ENCODE measurements at regions not wholly inside any gene's neighbourhood (a gene's known extent, or its start where the extent isn't known, plus 50 kb on each side); places are given as distances from the start of the nearest gene placed in this dataset.

- Mint-ChIP-seq H3K36me3 (no peaks in the 10 kb centered on the region), H3K27me3 (peaks cover 7% of the 10 kb centered on the region), H3K27ac (no peak overlapping the region), H3K4me3 (no peak overlapping the region), H3K4me1 (no peaks in the 10 kb centered on the region), H3K9me3 (peaks cover 0 to 6% (median 0%) of the 10 kb centered on the region in 7 donors)
- no peak overlapping the region for H3K27ac ChIP-seq (ENCODE audit: insufficient read depth, low read length, poor library complexity, severe bottlenecking)
- no peaks in the 10 kb centered on the region for H3K9me3 ChIP-seq (ENCODE audit: control insufficient read depth in 2 of 2, low read length in 2 of 2)
- DNase-seq = no peak
- H3K4me1 ChIP-seq (ENCODE audit: control insufficient read depth, insufficient read depth, low read length, poor library complexity, severe bottlenecking) = no peaks in the 10 kb centered on the region
- H3K36me3 ChIP-seq (ENCODE audit: control insufficient read depth, insufficient read depth, low read length) = no peaks in the 10 kb centered on the region
- H3K27me3 ChIP-seq (ENCODE audit: control insufficient read depth, insufficient read depth, low read length) = no peaks in the 10 kb centered on the region
- no peak for ATAC-seq (ENCODE audit: low read depth in 2 of 2)
- H3K4me3 ChIP-seq (ENCODE audit: low read depth, low read length) = no peak overlapping the region
These were observed 668.4 kb downstream of the DIAPH3 start for GRCh38 chr13:59495299-59495698.

DNA sequence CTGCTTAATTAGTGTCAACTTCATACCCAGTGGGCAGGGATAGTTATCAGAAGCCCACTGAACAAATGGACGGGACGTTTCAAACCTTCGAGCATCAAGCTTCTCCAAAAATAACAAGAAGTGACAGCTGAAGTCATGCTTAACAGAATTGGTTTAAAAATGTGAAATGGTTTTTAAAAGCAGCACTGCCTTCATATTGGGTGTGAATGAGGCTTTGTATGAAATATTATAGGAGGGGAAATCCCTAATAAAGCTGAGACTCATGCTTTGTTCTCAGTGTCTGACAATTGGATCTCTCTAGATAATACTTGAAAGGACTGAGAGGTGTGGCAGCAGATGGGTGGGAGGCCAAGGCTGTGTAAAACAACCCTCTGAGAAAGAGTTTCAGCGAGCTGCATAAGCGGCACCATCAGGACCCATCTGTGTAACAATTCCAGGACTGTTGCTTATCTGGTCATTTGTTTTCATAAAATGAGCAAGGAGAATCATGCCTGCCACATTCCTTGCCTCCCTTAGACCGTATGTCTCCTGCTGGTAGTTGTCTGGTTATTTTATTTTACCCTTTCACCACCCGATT is 667.7 kb downstream of the DIAPH3 start:
- DNase-seq (no peak), ATAC-seq (ENCODE audit: low read depth in 2 of 2) (no peak)
- Histone ChIP-seq H3K4me3 (ENCODE audit: low read depth, low read length) (no peak overlapping the region), H3K27ac (ENCODE audit: insufficient read depth, low read length, poor library complexity, severe bottlenecking) (no peak overlapping the region), H3K9me3 (ENCODE audit: control insufficient read depth in 2 of 2, low read length in 2 of 2) (no peaks in the 10 kb centered on the region), H3K36me3 (ENCODE audit: control insufficient read depth, insufficient read depth, low read length) (no peaks in the 10 kb centered on the region), H3K27me3 (ENCODE audit: control insufficient read depth, insufficient read depth, low read length) (no peaks in the 10 kb centered on the region), H3K4me1 (ENCODE audit: control insufficient read depth, insufficient read depth, low read length, poor library complexity, severe bottlenecking) (no peaks in the 10 kb centered on the region)
- no peaks in the 10 kb centered on the region for H3K4me1 Mint-ChIP-seq
- H3K4me3 Mint-ChIP-seq = no peak overlapping the region
- H3K9me3 Mint-ChIP-seq = peaks cover 0 to 6% (median 0%) of the 10 kb centered on the region in 7 donors
- H3K36me3 Mint-ChIP-seq = no peaks in the 10 kb centered on the region
- H3K27ac Mint-ChIP-seq = no peak overlapping the region
- H3K27me3 Mint-ChIP-seq = peaks cover 8% of the 10 kb centered on the region

DNA sequence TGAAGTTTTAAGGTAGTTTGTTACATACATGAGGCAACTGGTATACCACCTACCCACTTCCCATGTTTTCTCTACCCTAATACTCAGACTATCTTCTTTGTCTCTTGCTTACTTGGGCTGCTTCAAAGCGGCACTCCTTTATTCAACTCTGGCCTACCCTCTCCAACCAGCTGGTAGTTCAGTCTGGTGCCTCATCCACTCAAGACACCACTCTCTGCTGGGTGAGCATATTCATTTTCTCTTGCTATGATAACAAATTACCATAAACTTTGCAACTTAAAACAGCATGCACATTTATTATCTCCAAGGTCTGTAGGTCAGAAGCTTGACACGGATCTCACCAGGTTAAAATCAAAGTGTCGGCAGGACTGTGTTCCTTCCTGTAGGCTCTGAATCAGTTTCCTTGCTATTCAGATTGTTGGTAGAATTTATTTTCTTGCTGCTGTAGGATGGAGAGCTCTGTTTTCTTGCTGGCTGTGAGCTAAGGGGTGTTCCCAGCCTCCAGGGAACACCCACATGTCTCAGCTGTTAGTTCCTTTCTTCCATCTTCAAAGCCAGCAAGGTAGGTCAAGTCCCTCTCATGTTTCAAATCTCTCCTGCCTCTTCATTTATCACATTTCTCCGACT is 666.0 kb downstream of the DIAPH3 start:
- H3K4me3 Mint-ChIP-seq = no peak overlapping the region
- peaks cover 8% of the 10 kb centered on the region for H3K27me3 Mint-ChIP-seq
- Histone ChIP-seq H3K36me3 (ENCODE audit: control insufficient read depth, insufficient read depth, low read length) (no peaks in the 10 kb centered on the region), H3K4me1 (ENCODE audit: control insufficient read depth, insufficient read depth, low read length, poor library complexity, severe bottlenecking) (no peaks in the 10 kb centered on the region), H3K27me3 (ENCODE audit: control insufficient read depth, insufficient read depth, low read length) (no peaks in the 10 kb centered on the region), H3K9me3 (ENCODE audit: control insufficient read depth in 2 of 2, low read length in 2 of 2) (no peaks in the 10 kb centered on the region), H3K27ac (ENCODE audit: insufficient read depth, low read length, poor library complexity, severe bottlenecking) (no peak overlapping the region), H3K4me3 (ENCODE audit: low read depth, low read length) (no peak overlapping the region)
- H3K27ac Mint-ChIP-seq = no peak overlapping the region
- no peaks in the 10 kb centered on the region for H3K36me3 Mint-ChIP-seq
- DNase-seq = no peak
- H3K9me3 Mint-ChIP-seq = peaks cover 0 to 6% (median 0%) of the 10 kb centered on the region in 7 donors
- ATAC-seq (ENCODE audit: low read depth in 2 of 2) = no peak
- no peaks in the 10 kb centered on the region for H3K4me1 Mint-ChIP-seq

DNA sequence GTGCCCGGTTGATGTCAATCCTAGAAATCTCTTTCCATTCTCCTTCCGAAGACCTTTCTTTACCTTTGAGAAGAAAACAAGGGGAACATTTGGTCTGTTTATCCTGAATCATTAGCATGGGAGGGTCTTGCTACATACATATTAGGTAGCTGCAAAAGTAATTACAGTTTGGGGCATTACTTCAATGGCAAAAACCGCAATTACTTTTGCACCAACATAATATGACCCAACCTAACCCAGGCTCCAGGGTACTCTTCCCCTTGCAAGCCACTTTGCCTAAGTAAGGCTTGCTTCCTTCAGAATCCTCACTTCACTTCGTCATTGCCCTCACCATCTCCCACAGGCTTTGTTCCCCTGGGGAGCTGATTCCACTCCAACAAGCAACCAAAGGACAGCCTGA is 662.7 kb downstream of the DIAPH3 start:
- Histone ChIP-seq H3K4me3 (ENCODE audit: low read depth, low read length) (no peak overlapping the region), H3K9me3 (ENCODE audit: control insufficient read depth in 2 of 2, low read length in 2 of 2) (no peaks in the 10 kb centered on the region), H3K36me3 (ENCODE audit: control insufficient read depth, insufficient read depth, low read length) (no peaks in the 10 kb centered on the region), H3K27ac (ENCODE audit: insufficient read depth, low read length, poor library complexity, severe bottlenecking) (no peak overlapping the region), H3K4me1 (ENCODE audit: control insufficient read depth, insufficient read depth, low read length, poor library complexity, severe bottlenecking) (no peaks in the 10 kb centered on the region), H3K27me3 (ENCODE audit: control insufficient read depth, insufficient read depth, low read length) (no peaks in the 10 kb centered on the region)
- Mint-ChIP-seq H3K4me1 (no peaks in the 10 kb centered on the region), H3K27ac (no peak overlapping the region), H3K4me3 (no peak overlapping the region), H3K27me3 (peaks cover 8% of the 10 kb centered on the region), H3K9me3 (peaks cover 0 to 6% (median 0%) of the 10 kb centered on the region in 7 donors), H3K36me3 (no peaks in the 10 kb centered on the region)
- DNase-seq = no peak
- no peak for ATAC-seq (ENCODE audit: low read depth in 2 of 2)

DNA sequence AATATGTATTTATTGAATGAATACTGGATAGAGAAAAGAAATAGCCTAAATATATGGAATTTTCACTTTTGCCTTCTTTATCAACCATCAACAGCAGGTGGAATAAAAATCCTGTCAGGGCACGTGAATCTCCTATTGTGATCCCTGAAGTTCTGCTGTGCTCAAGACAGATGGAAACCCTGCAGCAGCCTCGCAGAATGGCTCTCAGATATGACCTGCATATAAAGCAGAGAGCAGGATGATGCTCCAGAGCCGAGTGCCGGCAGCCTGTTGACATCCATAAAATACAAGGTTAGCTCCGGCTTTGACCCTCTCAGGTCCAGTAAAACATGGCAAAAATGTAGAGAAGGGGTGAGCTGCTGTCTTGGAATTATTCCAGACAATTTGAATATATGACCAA is 659.3 kb downstream of the DIAPH3 start:
- Histone ChIP-seq H3K36me3 (ENCODE audit: control insufficient read depth, insufficient read depth, low read length) (no peaks in the 10 kb centered on the region), H3K4me3 (ENCODE audit: low read depth, low read length) (no peak overlapping the region), H3K27ac (ENCODE audit: insufficient read depth, low read length, poor library complexity, severe bottlenecking) (no peak overlapping the region), H3K4me1 (ENCODE audit: control insufficient read depth, insufficient read depth, low read length, poor library complexity, severe bottlenecking) (no peaks in the 10 kb centered on the region), H3K27me3 (ENCODE audit: control insufficient read depth, insufficient read depth, low read length) (no peaks in the 10 kb centered on the region), H3K9me3 (ENCODE audit: control insufficient read depth in 2 of 2, low read length in 2 of 2) (no peaks in the 10 kb centered on the region)
- no peak overlapping the region for H3K27ac Mint-ChIP-seq
- no peak for DNase-seq
- no peaks in the 10 kb centered on the region for H3K4me1 Mint-ChIP-seq
- H3K9me3 Mint-ChIP-seq = peaks cover 0 to 4% (median 0%) of the 10 kb centered on the region in 7 donors
- H3K27me3 Mint-ChIP-seq = peaks cover 8% of the 10 kb centered on the region
- H3K4me3 Mint-ChIP-seq = no peak overlapping the region
- no peaks in the 10 kb centered on the region for H3K36me3 Mint-ChIP-seq
- no peak for ATAC-seq (ENCODE audit: low read depth in 2 of 2)

GRCh38 chr13:59510386-59510785 is 653.3 kb downstream of the DIAPH3 start:
- Histone ChIP-seq H3K36me3 (ENCODE audit: control insufficient read depth, insufficient read depth, low read length) (no peaks in the 10 kb centered on the region), H3K27me3 (ENCODE audit: control insufficient read depth, insufficient read depth, low read length) (no peaks in the 10 kb centered on the region), H3K27ac (ENCODE audit: insufficient read depth, low read length, poor library complexity, severe bottlenecking) (no peak overlapping the region), H3K9me3 (ENCODE audit: control insufficient read depth in 2 of 2, low read length in 2 of 2) (no peaks in the 10 kb centered on the region), H3K4me1 (ENCODE audit: control insufficient read depth, insufficient read depth, low read length, poor library complexity, severe bottlenecking) (no peaks in the 10 kb centered on the region), H3K4me3 (ENCODE audit: low read depth, low read length) (no peak overlapping the region)
- Mint-ChIP-seq H3K9me3 (no peaks in the 10 kb centered on the region), H3K4me1 (no peaks in the 10 kb centered on the region), H3K4me3 (no peak overlapping the region), H3K27ac (no peak overlapping the region), H3K27me3 (no peaks in the 10 kb centered on the region), H3K36me3 (no peaks in the 10 kb centered on the region)
- ATAC-seq (ENCODE audit: low read depth in 2 of 2) (no peak), DNase-seq (no peak)

- H3K36me3 ChIP-seq (ENCODE audit: control insufficient read depth, insufficient read depth, low read length) = no peaks in the 10 kb centered on the region
- no peak for ATAC-seq (ENCODE audit: low read depth in 2 of 2)
- Mint-ChIP-seq H3K9me3 (peaks cover 0 to 2% (median 0%) of the 10 kb centered on the region in 7 donors), H3K27me3 (peaks cover 5% of the 10 kb centered on the region), H3K4me3 (no peak overlapping the region), H3K4me1 (no peaks in the 10 kb centered on the region), H3K27ac (no peak overlapping the region), H3K36me3 (no peaks in the 10 kb centered on the region)
- H3K9me3 ChIP-seq (ENCODE audit: control insufficient read depth in 2 of 2, low read length in 2 of 2) = no peaks in the 10 kb centered on the region
- H3K4me1 ChIP-seq (ENCODE audit: control insufficient read depth, insufficient read depth, low read length, poor library complexity, severe bottlenecking) = no peaks in the 10 kb centered on the region
- H3K27ac ChIP-seq (ENCODE audit: insufficient read depth, low read length, poor library complexity, severe bottlenecking) = no peak overlapping the region
- no peak for DNase-seq
- H3K4me3 ChIP-seq (ENCODE audit: low read depth, low read length) = no peak overlapping the region
- no peaks in the 10 kb centered on the region for H3K27me3 ChIP-seq (ENCODE audit: control insufficient read depth, insufficient read depth, low read length)
These were observed 650.0 kb downstream of the DIAPH3 start for GRCh38 chr13:59513686-59514085.

- DNase-seq = no peak
- no peaks in the 10 kb centered on the region for H3K4me1 Mint-ChIP-seq
These were observed 649.4 kb downstream of the DIAPH3 start for GRCh38 chr13:59514316-59514715.

More at GRCh38 chr13:59514316-59514715, 649.4 kb downstream of the DIAPH3 start:
- peaks cover 5% of the 10 kb centered on the region for H3K27me3 Mint-ChIP-seq
- Histone ChIP-seq H3K4me3 (ENCODE audit: low read depth, low read length) (no peak overlapping the region), H3K27ac (ENCODE audit: insufficient read depth, low read length, poor library complexity, severe bottlenecking) (no peak overlapping the region), H3K9me3 (ENCODE audit: control insufficient read depth in 2 of 2, low read length in 2 of 2) (no peaks in the 10 kb centered on the region), H3K36me3 (ENCODE audit: control insufficient read depth, insufficient read depth, low read length) (no peaks in the 10 kb centered on the region), H3K4me1 (ENCODE audit: control insufficient read depth, insufficient read depth, low read length, poor library complexity, severe bottlenecking) (no peaks in the 10 kb centered on the region), H3K27me3 (ENCODE audit: control insufficient read depth, insufficient read depth, low read length) (peaks cover 1% of the 10 kb centered on the region)
- H3K27ac Mint-ChIP-seq = peak overlapping the region in 1 of 3 donors; percentile 3
- H3K4me3 Mint-ChIP-seq = no peak overlapping the region
- no peak for ATAC-seq (ENCODE audit: low read depth in 2 of 2)
- H3K9me3 Mint-ChIP-seq = peaks cover 0 to 2% (median 0%) of the 10 kb centered on the region in 7 donors
- H3K36me3 Mint-ChIP-seq = no peaks in the 10 kb centered on the region
